SKM-1 (cell line): ENCODE measurements at regions not wholly inside any gene's neighbourhood (a gene's known extent, or its start where the extent isn't known, plus 50 kb on each side); places are given as distances from the start of the nearest gene placed in this dataset.
"Not testable (repeated sequence)": the region's sequence is repeated elsewhere in the genome, so short reads cannot be mapped to it uniquely, and the experiment has no call there.

Source experiments
- DNase-seq: peaks from one replicate; lab custom pipeline; 2025; ENCODE audit not compliant: unreplicated experiment; lab: John Stamatoyannopoulos, UW

DNA sequence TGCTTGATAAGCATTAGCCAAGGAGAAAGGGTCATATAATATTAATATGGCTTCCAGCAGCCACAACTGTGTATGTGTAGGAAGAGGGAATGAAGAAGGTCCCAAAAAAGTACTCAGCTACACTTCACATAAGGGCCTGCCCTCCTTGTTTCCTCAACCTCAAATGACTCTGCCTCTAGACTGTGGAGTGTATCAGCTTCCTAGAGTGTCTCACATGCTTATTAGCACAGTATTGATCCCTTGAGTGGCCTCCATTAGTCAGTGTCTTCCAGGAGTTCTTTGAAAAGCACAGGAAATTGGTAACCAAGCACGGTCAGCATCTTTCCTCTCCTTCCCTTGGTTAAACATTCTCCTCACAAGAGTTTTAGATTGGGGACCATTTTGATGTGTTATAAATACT lies 190.4 kb upstream of the ATP10B start:
- DNase-seq = no peak

DNA sequence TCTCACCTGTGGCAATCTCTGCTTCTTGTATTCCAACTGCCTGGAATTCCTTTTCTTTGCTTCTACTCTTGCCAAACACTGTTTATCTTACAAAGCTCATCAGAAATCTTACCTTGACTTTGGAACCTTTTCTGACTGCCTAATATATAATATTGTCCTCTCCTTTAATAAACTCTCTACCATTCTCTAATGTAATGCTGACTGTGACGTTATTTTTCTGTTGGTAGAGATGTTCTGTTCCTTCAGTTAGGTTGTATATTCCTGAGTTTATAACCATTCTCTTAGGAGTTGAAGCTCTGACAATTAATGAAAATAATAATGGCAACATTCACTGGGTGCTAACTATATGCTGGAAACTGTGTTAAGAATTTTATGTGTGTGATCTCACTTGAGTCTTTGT lies 188.8 kb upstream of the ATP10B start:
- no peak for DNase-seq

DNA sequence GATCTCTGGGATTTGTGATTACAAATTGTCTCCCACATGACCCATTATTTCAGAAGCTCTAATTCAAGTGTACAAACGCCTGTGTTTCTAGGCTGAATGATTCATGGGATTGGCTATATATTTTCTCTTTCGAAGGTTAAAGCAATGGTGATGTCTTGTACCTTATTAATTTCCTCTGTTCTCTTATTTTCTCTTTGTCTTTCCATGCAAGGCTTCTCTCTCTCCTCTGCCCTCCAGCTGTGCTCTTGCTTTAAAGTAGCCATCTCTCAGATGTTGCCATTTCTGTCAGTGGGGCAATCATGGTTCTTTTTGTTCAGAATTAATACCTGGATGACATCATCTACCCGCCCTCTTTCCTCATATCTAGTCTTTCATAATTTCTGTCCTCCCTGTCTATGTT lies 184.3 kb upstream of the ATP10B start:
- DNase-seq = no peak

DNA sequence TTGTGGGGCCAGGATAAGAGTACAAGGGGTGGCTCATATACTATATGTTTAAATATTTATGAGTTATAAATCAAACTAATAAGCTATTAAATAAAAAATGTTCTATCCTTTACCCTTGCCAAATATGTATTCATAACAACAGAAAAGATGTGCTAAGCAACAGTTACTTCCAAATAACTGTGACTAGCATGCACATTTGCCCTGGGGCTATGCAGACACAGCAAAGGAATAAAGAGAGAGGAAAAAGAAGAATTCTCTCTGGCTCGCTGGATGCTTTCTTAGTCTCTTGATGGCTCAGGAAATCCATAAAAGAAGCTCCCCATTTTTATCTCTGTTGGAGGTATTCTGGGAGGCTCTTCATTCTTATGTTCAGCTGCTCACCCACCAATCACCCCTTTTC lies 182.4 kb upstream of the ATP10B start:
- DNase-seq = no peak

DNA sequence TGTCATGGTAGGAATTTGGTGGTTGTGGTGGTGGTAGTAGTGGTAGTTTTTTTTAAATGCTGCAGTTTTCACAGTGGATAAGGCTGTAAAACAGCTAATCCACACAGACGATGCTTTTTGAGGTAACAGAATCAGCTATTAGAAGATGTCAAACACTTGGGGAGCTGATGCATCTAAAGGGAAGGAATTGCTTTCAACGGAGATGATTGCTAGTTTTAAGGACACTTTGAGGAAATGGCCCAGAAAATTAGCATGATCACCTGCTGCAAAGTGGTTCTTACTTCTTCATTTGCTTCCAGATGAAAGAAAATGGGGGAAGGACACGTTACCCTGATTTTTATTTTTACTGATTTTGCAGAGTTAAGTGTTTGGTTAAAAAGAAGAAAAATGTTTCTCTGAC lies 178.2 kb upstream of the ATP10B start:
- DNase-seq = no peak

DNA sequence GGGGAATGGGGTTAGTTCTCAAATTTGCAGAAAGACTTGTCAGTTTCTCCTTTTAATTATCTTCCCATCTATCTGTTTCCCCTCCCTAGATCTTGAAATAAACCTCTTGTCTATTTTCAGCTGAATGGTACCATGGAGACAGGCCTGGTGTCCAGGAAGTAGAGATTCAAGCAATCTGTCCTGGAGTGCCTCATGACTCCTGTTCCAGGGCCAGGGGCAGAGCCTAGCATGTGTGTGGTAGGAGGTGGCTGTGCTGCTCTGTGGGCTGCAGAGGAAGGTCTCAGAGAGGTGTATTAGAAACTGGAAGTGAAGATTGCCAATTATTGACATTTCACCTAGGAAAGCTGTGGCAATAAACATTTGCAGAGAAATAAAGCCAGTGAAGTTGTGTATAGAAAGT lies 175.8 kb upstream of the ATP10B start:
- DNase-seq = no peak

DNA sequence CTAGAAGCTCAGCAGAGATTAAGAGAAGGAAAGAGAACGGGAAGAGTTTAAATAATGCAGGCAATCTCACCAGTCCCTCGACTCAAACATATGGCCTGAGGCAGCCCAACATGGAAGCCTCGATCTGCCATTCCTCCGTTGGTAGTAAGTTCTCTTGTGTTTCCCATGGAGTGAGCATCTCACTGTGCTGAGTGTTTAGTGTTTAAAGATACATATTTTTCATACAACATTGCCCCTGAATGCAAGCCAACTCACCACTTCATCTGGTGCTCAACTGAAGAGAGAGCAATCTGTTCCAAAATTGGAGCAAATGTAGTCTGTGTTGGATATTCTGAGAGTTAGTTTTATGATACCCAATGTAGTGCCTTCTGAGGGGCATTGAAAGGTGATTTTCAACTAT lies 171.5 kb upstream of the ATP10B start:
- no peak for DNase-seq

DNA sequence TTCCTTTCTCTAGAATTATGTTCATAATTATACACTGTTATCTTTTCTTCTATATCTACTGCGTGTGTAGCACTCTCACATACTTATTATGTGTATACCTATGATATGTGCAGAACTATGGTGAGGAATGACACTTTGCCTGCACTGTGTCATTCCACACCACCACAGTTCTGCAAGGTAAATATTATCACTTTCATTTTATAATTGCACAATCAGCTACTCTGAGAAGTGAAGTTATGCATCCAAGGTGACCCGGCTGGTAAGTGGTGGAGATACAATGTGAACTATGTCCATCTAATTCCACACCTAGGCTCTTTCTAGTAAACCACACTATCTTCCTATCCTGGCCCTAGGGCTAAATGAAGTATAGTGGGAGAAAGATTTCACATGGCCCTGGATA lies 170.1 kb upstream of the ATP10B start:
- DNase-seq = no peak

DNA sequence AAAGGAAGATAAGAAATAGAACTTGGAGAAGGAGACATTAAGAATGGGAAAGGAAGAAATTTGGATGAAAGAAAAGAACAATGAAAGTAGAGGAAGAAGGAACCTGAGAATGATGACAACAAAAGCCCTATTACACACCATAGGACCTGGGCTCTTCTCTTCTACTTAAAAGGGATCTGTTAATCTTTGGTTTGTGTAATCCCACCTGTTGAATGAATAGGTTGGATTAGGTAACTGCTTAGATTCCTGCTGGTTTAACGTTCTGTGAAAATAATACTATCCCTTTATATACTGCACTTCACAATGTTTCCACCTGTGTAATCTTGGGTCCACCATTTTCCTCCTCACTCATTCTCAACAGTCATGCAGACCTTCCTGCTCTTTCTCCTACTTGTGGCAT lies 157.8 kb upstream of the ATP10B start:
- DNase-seq = no peak

DNA sequence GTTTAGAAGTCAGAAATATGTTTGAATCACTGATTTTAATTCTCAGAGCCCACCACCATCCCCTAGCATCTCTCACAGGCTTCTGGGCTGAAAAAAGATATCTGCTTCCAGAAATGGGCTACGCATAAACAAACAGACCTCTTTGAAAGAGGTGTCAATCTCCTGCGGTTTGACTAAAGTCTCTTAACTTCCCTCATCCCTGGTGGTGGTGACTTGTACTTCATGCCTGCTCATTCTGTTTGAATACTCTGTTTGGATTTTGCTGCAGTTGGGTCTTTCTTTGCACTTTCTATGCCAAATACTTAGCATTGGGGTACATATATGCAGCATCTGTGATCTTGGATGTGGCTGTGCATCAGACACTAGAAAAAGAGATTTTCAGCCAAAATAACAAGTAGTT lies 157.2 kb upstream of the ATP10B start:
- DNase-seq = no peak

DNA sequence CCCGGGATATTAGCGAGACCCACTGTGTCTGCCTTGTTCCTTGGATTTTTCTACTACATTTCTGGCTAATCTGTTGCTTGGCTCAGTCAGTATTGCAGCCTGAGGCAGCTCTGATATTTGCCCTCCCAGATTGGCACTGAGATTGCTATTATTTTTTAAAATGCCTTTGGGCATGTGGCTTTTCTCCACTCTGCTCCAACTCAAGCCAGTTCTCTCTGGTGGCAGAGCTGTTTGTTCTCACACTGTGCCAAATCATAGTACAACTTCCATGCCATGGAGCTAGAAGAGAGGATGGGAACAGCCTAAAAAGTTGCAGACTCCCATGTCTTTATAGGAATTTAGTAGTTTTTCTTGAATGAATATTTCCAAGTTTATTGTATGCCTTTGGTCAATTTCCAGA lies 155.9 kb upstream of the ATP10B start:
- no peak for DNase-seq

DNA sequence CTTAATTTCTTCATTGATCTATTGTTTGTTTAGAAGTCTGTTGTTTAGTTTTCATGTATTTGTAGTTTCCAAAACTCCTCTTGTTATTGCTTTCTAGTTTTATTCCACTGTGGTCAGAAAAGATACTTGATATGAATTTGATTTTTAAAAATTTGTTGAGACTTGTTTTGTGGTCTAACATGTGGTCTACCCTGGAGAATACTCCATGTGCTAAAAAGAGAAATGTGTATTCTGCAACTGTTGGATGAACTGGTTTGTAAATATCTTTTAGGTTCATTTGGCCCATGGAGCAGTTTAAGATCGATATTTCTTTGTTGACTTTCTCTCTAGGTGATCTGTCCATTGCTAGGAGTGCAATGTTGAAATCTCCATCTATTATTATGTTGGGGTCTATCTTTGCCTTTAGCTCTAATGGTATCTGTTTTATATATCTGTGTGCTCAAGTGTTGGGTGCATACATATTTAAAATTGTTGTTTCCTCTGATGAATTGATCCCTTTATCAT lies 150.6 kb upstream of the ATP10B start:
- no peak for DNase-seq

DNA sequence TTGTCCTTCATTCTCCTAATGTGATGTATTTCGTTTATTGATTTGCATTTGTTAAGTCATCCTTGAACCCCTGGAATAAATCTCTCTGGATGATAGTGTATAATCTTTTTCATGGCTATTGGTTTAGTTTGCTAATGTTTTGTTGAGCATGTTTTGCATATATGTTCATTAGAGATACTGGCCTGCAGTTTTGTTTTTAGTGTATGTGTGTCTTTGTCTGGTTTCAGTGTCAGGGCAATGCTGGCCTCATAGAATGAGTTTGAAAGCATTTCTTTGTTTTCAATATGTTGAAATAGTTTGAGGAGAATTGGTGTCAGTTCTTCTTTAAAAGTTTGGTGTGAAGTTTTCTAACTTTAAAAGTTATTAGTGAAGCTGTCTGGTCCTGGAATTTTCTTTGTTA lies 149.6 kb upstream of the ATP10B start:
- no peak for DNase-seq

DNA sequence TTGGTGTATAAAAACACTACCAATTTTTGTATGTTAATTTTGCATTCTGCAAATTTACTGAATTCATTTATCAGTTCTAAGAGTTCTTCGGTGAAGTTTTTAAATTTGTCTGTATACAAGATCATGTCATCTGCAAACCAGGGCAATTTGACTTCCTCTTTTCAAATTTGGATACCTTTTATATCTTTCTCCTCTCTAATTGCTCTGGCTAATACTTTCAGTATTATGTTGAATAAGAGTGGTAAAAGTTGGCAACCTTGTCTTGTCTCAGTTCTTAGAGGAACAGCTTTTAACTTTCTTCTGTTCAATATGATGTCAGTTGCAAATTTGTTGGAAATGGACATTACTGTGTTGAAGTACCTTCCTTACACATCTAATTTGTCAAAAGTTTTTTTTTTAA lies 149.1 kb upstream of the ATP10B start:
- not testable (repeated sequence) for DNase-seq

DNA sequence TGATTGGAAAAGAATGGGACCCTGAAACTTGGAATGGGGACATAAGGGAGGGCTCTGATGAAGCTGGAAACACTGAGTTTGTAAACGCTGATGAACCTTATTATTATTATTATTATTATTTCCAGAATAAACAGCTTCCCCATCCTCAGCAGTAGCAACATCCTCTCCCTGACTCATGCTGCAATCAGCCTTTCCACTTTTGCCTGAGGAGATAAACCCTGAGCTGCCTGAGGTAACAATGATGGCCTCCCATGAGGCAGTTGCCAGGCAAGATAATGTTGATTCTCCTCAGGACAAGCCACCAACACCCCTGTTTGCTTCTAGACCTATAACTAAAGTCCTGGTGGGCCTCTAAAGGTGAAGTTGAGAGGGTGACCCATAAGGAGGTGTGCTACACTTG lies 139.2 kb upstream of the ATP10B start:
- DNase-seq = no peak

DNA sequence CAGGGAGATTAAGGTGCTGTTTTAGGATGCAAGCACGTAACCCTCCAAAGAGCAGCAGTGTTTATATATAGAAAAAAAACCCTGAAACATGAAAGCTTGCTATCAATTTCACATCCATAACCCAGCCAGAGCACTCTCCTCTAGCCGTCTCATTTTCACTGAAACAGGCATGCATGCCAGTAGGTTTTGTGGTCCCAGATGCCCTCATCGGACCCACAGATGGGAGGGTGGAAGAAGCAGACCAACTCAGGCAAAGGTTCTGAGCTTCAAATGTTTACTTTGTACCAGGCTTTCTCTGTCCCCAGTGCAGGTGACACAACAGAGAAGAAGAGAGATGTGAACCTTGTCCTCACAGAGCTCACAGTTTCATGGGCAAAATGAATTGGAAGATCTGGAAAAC lies 127.4 kb upstream of the ATP10B start:
- no peak for DNase-seq

DNA sequence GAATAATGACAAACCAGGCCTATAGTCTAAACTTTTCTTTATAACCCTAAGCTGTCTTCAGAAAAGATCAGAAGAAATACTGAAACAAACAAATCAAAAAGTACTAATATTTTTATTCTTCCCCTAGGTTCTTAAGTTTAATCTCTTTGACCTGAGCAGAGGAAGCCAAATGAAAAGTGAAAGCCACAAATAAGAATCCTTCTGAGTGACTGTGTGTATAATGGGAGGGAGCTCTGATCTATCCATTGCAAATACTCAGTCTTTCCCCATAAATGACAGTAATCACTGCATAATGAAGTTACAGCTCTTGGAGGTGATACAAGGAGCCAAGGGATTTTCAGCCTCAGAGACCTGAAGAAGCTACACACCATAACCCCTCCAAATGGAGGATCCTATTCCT lies 126.9 kb upstream of the ATP10B start:
- DNase-seq = no peak

DNA sequence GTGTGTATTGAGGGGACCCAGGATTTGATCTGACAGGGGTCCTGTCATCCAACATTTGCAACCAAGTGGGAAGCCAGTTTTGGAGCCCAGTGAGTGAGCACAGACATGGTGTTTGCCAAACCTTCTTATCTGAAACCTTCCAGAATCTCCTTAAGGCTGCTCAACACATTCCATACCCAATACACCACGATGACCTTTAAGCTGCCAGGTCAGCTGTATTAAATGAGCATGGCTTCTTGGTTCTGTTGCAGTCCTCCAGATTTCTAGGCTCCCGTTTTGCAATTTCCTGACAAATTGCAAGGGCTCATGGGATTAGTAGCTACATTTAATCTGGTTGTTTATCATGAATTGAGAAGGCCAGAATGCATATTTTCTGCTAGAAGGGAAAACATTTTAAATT lies 124.2 kb upstream of the ATP10B start:
- DNase-seq = no peak

DNA sequence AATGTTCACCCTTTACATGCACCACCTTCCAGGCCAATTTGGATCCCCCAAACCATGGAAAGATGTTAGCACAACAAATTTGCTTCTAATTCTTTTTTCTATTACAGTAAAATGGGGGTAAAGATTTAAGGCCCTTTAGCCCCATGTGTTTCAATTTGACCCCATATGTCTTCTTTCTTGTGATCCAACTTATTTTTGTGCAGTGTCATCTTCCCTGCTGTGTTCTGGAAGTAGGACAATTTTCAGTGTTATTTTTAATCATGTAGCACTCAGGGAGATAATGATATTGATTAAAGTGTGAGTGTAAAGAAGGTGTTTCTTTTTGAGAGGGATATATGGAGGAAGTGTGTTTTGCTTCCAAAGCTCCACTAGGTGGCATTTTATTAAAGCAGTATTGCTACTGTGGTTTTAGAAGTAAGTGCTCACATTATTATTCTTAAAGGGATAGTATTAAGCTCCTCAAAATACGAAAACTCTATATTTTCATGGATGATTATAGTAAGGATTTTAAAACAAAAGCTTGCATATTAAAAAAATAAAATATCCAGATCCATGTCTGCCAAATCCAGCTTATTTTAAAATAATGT lies 118.7 kb upstream of the ATP10B start:
- DNase-seq = no peak

DNA sequence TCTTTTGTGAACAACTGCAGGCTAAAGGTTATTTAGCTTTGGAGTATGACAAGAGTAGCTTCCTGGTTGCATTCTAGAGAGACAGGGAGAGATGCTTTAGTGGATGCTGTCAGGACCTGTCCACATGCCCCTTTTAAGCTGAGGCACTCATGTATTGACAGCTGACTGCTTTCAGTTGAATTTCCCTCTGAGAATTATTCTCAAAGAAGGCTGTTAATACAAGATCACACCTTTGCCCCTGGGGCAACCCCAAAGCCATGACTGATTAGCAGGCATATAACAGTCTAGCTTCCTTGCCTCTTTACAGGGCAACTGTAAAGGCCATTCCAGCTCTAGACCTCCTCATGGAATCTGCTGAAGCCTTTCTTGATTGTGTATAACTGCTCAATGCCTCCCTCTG lies 117.6 kb upstream of the ATP10B start:
- no peak for DNase-seq

DNA sequence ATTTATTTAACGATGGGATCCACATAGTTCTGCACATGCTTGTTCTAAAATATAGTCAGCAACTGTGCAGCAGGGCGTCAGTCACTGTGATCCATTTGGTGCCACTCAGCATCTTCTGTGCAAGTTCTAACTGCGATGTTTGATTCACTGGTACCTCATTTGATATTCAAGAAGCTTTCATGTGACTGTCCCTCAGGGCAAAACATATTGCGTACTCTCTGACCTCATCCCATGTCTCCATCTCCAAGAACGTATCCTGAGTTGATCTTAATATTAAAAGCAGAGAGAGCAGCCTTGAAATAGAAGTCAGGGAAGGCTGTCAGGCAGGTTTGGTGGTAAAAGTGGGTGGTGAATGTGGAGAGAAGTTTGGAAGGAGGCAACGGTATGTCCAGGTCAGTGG lies 116.5 kb upstream of the ATP10B start:
- DNase-seq = no peak

DNA sequence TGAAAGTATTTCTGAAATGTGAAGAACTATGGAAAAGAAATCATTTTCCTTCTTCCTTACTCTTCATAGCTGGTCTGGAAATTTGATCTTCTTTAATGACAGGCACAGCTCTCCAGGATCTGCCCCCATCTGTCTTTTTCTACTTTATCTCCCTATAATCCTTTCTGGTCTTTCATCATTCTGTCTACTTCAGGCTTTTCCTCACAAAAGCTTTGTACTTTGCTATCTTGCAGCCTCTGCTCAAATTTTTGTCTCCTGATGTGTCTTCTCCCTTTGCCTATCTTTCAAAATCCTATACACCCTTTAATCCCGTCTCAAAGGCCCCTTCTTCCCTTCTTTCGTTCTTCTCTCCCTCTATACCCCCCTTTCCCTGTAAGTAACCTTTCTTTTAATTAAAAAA lies 114.9 kb upstream of the ATP10B start:
- DNase-seq = no peak

DNA sequence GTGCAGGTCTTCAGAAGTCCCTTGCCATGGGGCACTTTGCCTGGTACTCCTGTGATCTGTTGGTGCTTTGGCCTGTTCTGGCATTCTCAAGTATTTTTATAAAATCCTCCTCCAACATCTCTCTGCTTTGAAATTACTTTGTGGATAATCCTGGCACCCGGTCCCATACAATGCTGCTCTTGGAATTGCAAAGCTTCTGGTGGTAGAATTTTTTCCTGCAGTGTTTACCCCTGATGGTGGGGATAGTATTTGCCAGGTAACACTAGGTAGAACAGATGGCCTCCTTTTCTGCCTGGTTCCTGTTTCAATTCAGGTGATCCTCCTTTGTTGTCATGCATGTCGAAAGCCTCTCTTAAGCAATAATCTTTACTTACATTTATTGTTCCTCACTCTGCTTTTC lies 109.8 kb upstream of the ATP10B start:
- no peak for DNase-seq

DNA sequence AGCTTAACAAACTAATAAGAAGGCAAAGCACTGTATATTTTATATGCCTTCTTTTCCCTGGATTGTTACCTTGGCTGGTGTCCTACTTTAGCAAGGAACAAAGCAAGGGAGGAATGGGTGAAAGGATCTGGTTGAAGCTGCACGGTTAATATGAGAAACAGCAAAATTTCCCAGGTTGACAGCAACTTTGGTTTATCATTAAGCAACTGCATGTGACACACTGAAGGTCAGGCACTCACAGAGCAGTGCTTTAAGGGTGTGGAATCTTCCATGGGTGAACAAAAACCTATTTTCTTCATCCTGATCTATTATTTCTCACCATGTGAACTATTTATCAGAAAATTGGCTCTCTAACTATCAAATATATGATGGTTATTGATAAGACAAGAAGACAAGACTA lies 109.0 kb upstream of the ATP10B start:
- DNase-seq = no peak
